ENCODE measurements at regions not wholly inside any gene's neighbourhood (a gene's known extent, or its start where the extent isn't known, plus 50 kb on each side); places are given as distances from the start of the nearest gene placed in this dataset.

DNA sequence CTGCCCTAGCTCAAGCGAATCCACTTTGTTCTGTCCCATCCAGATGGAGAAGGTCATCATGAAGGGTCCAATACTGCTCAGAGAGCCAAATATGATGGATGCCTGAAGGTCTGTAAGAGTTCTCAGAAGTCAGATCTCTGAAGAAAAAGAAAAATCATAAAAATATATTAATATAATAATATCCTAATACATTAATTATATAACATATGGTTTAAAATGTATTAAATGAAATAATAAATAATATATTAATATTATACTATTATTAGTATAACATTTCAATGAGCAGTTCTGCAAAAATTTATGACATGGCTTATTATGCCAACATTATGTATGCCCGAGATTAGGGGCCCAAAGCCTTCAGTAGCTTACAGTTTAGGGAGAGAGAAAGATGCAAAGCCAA, 78.2 kb upstream of the GPR12 start:
- no peak for DNase-seq

DNA sequence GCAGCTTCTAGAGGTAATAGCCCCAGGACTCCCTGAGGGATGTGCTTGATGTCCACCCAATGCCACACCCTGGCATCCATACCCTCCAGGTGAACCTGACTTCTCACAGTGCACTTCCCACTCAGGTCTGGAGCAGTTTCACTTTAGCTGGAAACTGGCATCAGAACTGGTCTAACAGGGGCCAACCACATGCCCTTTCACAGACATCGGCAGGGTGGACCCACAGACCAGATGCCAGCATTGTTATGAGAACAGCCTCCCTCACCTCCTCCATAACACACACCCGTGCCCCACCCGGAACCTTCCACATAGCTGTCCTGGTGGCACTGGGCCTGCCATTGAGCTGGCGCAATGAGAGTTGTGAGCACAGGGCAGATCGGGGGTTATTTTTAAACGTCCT, 77.4 kb upstream of the GPR12 start:
- DNase-seq: no peak

DNA sequence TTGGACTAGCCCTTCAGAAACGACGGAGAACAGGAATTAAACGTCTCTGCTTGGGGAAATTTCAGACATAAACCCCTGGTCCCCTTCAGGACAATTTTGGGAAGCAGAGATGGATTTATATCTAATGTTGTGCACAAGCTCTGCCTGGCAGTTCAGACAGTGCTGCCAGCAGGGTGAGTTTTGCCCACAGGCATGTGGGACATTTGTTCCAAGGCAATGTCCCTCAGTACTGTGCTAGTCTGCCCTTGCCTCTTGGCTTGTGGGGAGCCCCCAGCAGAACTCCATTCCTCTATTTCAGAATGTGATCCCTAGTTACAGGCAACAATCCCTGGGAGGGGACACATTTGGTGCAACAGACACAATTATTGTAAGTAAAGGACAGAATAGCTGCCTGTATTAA, 76.5 kb upstream of the GPR12 start:
- DNase-seq: no peak

DNA sequence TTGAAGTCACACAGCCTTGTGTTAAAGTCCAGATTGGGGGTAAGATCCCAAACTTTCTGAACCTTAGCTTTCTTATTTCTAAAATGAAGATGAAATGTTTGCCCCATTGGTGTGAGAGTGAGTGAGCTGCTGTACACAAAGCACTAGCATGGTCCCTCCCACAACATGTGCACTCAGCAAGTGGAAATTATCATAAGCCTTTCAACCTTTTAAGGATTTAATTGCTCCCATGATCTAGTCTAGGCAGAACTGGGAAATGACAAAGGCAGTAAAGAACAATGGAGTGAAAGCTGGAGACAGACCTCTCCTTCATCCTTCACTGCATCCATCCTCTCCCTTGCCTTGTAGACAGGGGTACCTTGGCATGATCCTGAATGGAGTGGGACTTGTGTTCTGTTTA, 76.0 kb upstream of the GPR12 start:
- no peak for DNase-seq

DNA sequence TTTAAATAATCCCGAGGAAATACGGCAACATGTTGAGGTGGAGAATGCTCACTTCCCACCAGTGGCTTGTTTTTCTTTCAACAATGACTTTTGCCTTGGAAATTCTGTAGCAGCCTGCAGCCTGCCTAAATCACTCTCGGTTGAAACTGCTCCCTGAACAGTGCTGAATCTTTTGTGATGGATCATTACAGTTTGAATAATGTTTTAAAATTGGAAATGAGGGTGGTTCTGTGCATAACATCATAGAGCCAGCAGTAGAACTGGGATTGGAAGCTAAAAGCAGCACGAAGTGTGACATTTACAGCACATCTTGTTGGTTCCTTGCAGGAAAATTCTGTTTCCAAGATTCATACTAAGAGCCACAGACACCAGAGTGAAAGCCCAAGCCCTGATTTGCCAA, 74.1 kb upstream of the GPR12 start:
- DNase-seq: peak in 2 of 58 donors; percentile 18 to 26

DNA sequence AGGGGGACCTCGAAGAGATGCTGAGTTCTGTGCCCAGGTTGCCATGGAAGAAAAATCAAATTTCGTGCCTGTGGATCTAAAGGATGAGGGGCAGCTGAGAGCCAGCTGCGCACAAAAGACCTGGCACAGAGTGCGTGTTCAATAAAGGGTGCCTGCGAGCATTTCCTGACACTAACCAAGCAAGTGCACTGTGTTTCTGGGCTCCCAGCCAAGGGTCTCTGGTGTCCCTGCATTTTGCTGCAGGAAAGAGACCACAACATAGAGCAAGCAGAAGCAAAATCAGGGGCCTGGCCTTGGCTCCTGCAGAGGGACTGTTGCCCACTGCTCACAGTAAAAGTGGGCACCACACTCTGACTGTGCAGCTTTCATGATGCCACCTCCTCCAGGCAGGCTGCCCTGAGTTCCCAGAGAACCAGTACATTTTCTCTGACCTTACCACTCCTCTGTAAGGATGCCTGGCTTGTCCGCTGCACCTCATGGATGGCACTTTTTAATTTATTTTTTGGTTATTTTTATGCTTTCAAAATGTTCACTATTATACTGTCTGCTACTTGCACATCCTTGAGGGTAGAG, 70.8 kb upstream of the GPR12 start:
- no peak for DNase-seq

DNA sequence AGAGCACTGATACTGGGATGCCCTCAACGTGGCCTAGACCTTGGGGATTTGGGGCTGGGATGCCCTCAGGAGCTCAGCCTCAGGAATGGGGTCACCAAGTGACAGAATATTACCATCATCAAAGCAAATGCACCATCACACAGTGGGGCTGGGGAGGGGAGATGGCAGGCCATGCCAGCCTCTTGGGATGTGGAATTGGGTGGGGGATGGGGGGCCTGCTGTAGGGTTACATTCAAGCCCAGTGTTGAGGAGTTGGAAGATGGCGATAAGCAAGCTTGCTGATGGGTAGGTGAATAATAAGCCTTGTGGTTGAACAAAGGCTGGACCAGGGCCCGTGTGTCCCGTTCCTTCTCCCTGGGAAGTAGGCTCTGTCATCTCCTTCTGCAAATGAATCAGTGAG, 69.1 kb upstream of the GPR12 start:
- no peak for DNase-seq

DNA sequence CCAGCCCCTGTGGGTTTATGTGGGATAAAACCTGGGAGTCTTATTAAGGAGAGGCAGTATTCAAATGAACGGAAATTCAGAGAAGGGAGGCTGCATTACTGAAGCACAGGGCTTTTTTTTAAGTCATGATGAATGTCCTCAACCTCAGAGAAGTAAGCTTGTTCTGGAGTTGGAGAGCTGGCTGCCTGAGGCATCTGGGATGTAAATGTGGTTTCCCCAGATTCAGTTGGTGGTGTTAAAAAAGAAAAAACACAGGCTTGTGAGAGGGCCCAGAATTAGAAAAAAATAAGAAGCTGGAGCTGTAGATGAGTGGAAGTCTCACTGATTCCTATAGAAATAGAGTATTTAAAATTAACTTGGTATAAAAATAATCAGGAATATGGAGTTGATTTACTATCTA, 64.0 kb upstream of the GPR12 start:
- DNase-seq: peak in 6 of 58 donors; percentile 6 to 61 (median 18)

DNA sequence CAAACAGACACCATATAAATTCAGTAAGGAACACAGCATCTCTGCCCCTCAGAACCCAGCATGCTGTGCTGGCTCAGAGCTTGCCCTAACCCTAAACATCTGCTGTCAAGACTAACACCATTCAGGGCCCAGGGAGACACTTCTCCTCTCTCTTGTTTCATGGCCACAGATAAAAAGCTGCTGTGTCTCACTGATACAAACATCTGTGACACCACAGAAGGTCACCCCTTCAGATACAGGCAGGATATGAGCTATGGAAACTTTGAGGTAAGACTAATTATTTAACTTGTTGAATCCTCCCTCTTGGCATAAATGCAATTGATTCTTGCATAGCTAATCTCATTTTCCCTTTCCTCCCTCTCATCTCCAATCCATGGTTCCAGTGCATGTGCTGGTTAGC, 61.6 kb upstream of the GPR12 start:
- no peak for DNase-seq

DNA sequence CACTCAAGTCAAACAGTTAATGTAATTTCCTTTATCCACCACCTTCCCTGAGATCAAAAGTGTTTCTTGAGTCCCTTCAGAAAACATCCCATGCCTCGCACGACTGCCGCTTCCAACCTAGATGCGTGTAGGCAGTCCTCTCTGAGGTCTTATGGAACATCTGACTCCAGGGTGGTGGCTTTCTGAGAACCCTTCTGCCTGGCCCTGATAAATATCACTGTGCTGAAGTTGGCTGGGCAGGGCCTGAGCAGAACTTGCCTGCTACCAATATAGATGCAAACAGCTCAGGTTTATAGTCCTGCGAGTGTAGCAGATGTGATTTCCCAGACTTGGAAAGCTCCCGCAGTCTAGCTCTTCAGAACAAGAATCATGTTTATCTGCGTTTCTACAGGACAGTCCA, 61.1 kb upstream of the GPR12 start:
- no peak for DNase-seq

DNA sequence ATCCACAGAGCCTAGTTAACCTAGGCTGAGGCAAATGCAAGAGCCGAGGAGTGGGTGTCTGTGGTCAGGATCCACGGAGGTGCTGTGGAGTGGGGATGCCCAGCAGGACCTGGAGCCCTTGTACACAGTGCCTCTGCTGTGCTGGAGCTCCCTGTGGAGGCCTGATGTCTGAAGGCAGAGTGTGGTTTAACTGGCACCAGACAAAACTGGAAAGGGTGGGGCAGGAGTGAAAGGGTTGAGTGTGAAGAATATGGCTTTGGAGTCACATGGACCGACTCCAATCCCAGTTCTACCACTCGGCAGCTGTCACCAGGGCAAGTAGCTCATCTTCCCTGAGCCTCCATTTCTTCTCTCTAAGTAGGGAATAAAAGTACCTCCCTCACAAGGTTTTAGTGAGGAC, 60.3 kb upstream of the GPR12 start:
- DNase-seq: no peak

DNA sequence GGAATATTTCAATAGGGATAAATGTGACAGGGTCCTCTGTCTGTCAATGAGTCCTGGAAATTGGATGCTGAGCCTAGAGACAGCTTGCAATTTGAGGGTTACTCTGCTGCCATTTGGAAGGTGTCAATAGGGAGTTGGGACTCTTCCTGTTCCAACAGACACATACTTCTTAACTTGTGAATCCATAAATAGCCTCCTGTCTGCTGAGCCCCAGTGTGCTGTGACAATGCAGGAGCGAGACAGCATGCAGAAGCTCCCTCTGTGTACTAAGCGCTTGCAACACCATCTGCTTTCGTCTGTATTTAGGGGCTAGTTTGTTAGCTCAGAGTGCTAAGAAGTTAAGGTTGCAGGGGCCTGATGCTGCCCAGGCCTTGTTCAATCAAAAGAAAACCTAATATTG, 58.5 kb upstream of the GPR12 start:
- DNase-seq: peak in 20 of 58 donors; percentile 3 to 72 (median 17)

DNA sequence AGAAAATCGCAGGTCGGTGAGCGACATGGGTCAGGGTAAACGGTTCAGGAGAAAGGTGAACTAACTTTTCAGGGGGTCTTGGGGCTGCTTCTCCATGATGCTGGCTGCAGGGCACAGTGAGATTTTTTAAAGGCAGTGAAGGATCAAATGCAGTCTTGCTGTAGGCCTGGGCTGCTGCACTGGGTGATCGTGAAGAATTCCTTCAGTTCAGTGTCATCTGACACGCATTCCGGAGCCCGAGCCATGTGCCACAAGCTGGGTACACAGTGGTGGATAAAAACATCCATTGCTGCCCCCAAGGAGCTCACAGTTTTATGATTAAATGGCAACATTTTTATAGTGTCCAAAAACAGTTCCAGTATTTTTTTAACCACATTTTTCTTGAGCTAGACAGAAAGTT, 56.3 kb upstream of the GPR12 start:
- DNase-seq: peak in 1 of 58 donors; percentile 10

DNA sequence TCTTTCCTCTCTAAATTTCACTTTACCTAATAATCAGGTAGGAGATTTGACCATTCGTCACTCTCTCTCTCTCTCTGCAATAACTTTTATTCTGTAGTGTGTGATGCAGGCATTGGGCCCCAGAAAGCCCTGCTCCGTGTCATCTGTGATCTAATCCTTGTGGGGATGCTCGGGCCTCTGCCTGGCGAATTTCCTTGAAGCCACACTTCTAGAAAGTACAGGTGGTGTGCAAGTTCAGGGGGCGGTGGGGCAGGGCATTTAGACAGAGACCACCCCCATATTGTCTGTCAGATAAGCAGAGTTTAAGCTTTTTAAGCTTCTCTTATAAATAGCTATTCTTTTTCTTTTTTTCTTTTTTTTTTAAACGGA, 53.4 kb upstream of the GPR12 start:
- no peak for DNase-seq

DNA sequence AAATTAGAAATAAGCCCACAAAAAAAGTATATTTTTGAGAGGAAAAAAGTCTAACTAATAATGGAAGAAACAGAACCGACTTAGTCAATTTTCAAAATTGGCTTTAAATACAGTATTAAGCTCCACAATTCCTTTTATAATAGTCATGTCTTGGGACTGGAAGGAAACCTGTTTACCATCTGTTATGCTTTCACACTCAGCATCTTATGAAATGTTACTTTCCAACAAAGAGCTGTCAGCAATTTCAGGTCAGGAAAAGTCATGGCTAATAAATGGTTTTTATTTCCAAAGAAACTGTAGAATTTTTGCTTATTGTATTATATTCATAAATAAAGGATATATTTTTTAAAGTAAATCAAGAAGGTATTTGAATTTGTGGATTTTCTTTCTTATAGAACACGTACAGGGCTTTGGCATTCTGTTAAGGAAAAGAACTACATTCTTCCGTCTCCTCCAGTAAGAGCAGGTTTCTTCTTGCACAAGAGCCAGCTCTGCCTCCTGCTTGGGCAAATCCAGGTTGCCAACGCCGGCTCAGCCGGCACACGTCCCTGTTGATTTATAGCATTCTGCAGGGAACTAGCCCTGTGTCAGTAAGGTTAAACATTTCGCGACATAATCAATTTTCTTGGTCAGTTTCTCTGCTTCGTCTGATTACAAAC, 52.9 kb upstream of the GPR12 start:
- DNase-seq: peak in 2 of 58 donors; percentile 6 to 9

DNA sequence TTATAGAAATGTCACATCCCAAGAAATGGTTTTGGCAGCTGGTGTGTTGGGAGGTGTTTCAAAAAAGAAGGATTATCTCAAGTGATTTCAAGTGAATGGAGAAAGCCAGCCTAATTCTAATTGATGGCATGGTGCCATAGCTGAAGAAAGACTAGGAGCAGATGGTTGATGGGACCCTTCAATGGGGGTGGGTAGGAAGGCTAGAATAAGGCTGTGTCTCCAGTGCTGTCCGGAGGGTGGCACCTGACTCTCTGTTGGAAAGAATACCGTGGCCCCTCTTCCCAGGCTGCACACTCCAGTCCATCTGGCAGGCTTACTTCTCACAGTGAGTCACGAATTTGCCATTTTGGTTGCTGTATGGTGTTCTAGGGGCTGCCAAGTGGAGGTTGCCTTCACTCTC, 51.0 kb upstream of the GPR12 start:
- DNase-seq: peak in 7 of 58 donors; percentile 4 to 31 (median 11)

Data from anterior cingulate cortex (tissue), 58 donors.